ENCODE measurements at regions not wholly inside any gene's neighbourhood (a gene's known extent, or its start where the extent isn't known, plus 50 kb on each side); places are given as distances from the start of the nearest gene placed in this dataset.

DNA sequence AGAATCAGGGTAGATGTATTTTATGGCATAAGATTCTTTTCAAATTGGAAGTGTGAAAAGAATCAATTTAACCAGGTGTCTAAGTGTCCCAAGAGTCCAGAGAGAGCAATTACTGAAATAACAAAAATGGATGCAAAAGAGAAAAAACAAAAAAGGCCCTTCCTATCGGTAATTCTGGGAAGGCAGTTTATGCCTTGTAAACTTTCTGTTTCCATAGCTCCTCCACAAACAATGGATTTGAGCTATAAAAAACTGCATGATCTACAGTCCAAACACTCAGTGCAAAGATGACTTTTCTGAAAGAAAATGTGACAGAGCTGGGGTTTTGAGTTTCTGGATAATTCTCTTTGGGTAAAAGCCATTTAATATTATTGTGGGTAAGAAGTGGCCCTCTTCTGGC is 366.1 kb downstream of the EN1 start:
- DNase-seq (ENCODE audit: low read depth, low spot score), result no peak
- Histone ChIP-seq H3K9ac (ENCODE audit: control insufficient read depth, insufficient read depth, low read length) (no peak overlapping the region), H3K9me3 (replicated peaks; ENCODE audit: control insufficient read depth, insufficient read depth, low read length) (no peaks in the 10 kb centered on the region), H3K27me3 (replicated peaks in 1 of 2; ENCODE audit: control insufficient read depth in 2 of 2, insufficient read depth in 2 of 2, low read length in 1 of 2) (no peaks in the 10 kb centered on the region), H3K79me2 (ENCODE audit: control insufficient read depth, insufficient read depth, low read length) (no peaks in the 10 kb centered on the region), H3K4me2 (ENCODE audit: control insufficient read depth, insufficient read depth) (no peak overlapping the region), H3K4me3 (no peak overlapping the region), H3K4me1 (ENCODE audit: control insufficient read depth, insufficient read depth, low read length) (no peaks in the 10 kb centered on the region), H3K27ac (ENCODE audit: control insufficient read depth, insufficient read depth) (no peak overlapping the region), H2AFZ (ENCODE audit: control insufficient read depth, low read depth, low read length) (no peak overlapping the region), H3K36me3 (ENCODE audit: control insufficient read depth in 2 of 2, insufficient read depth in 2 of 2, low read length in 1 of 2) (no peaks in the 10 kb centered on the region), H4K20me1 (ENCODE audit: control insufficient read depth, insufficient read depth) (no peaks in the 10 kb centered on the region)
- CTCF ChIA-PET, result interaction anchor here (1.6 kb wide), 1 partner anchor 12 kb away, joined by 6 read pairs; no protein-coding TSS in a partner anchor
- RAD21 ChIA-PET (ENCODE audit: unreplicated experiment), result no interaction called here
- 94% methylated on average over 1 of the region's 1 CpG for WGBS (ENCODE audit: insufficient coverage, insufficient replicate concordance, low lambda C conversion rate, missing lambda C conversion rate)
- SMC1A ChIA-PET (ENCODE audit: uncharacterized antibody, unreplicated experiment), result no interaction called here
- in situ Hi-C loops (cut with MboI), result no loop called here
- no TSS peak for BruUV-seq (replicated peaks)
- no peak for FAIRE-seq
- no peak for ATAC-seq
- TF ChIP-seq MEF2A (IDR thresholded peaks at IDR 0.05; ENCODE audit: insufficient read depth, low read depth, low read length), result no peak
- TF ChIP-seq BHLHE40 (IDR thresholded peaks at IDR 0.05; ENCODE audit: borderline replicate concordance in 1 of 2, low read depth in 2 of 2, low read length in 1 of 2), result no peak
- TF ChIP-seq, protein P1, sequence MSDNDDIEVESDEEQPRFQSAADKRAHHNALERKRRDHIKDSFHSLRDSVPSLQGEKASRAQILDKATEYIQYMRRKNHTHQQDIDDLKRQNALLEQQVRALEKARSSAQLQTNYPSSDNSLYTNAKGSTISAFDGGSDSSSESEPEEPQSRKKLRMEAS (IDR thresholded peaks at IDR 0.05; ENCODE audit: low read depth, low read length), result no peak
- no peak for TF ChIP-seq ZNF24 (IDR thresholded peaks at IDR 0.05)
- intact Hi-C loops (cut with micrococcal nuclease; ENCODE audit: unreplicated experiment), result no loop called here
- POLR2A ChIA-PET, result no interaction called here

- CTCF ChIA-PET, result no interaction called here
- no peak for DNase-seq (ENCODE audit: low read depth, low spot score)
- BruUV-seq (replicated peaks), result no TSS peak
- no peak for ATAC-seq
- POLR2A ChIA-PET, result no interaction called here
- SMC1A ChIA-PET (ENCODE audit: uncharacterized antibody, unreplicated experiment), result no interaction called here
- H4K20me1 ChIP-seq (ENCODE audit: control insufficient read depth, insufficient read depth), result no peaks in the 10 kb centered on the region
- in situ Hi-C loops (cut with MboI), result no loop called here
- TF ChIP-seq SP1 (IDR thresholded peaks at IDR 0.05; ENCODE audit: low read depth, low read length) (no peak), ZNF384 (IDR thresholded peaks at IDR 0.05; ENCODE audit: borderline replicate concordance, low read depth, low read length) (no peak), IRF5 (IDR thresholded peaks at IDR 0.05; ENCODE audit: borderline replicate concordance) (no peak), SIX5 (IDR thresholded peaks at IDR 0.05; ENCODE audit: low read depth, low read length, severe bottlenecking) (no peak), SMARCA5 (IDR thresholded peaks at IDR 0.05) (no peak), NKRF (conservative IDR thresholded peaks at IDR 0.05) (no peak), MTA3 (IDR thresholded peaks at IDR 0.05; ENCODE audit: borderline replicate concordance, low read length) (no peak), CEBPB (IDR thresholded peaks at IDR 0.05; ENCODE audit: borderline replicate concordance in 1 of 2, low read depth in 2 of 2, low read length in 2 of 2) (no peak), SMAD1 (IDR thresholded peaks at IDR 0.05; ENCODE audit: low read depth, partially characterized antibody) (no peak), ESRRA (IDR thresholded peaks at IDR 0.05; ENCODE audit: low read length) (no peak), CREM (IDR thresholded peaks at IDR 0.05; ENCODE audit: low read depth) (no peak)
- 19% methylated on average over 5 of the region's 5 CpGs for WGBS (ENCODE audit: insufficient coverage, insufficient replicate concordance, low lambda C conversion rate, missing lambda C conversion rate)
- FAIRE-seq, result no peak
- H3K4me2 ChIP-seq (ENCODE audit: control insufficient read depth, insufficient read depth), result no peak overlapping the region
- RAD21 ChIA-PET (ENCODE audit: unreplicated experiment), result no interaction called here
- no peaks in the 10 kb centered on the region for H3K36me3 ChIP-seq (ENCODE audit: control insufficient read depth in 2 of 2, insufficient read depth in 2 of 2, low read length in 1 of 2)
- intact Hi-C loops (cut with micrococcal nuclease; ENCODE audit: unreplicated experiment), result no loop called here
- H3K9ac ChIP-seq (ENCODE audit: control insufficient read depth, insufficient read depth, low read length), result no peak overlapping the region
- H3K9me3 ChIP-seq (replicated peaks; ENCODE audit: control insufficient read depth, insufficient read depth, low read length), result no peaks in the 10 kb centered on the region
- H3K4me1 ChIP-seq (ENCODE audit: control insufficient read depth, insufficient read depth, low read length), result no peaks in the 10 kb centered on the region
- no peak overlapping the region for H3K4me3 ChIP-seq
- no peak overlapping the region for H2AFZ ChIP-seq (ENCODE audit: control insufficient read depth, low read depth, low read length)
- no peak overlapping the region for H3K27ac ChIP-seq (ENCODE audit: control insufficient read depth, insufficient read depth)
- no peaks in the 10 kb centered on the region for H3K27me3 ChIP-seq (replicated peaks in 1 of 2; ENCODE audit: control insufficient read depth in 2 of 2, insufficient read depth in 2 of 2, low read length in 1 of 2)
- H3K79me2 ChIP-seq (ENCODE audit: control insufficient read depth, insufficient read depth, low read length), result no peaks in the 10 kb centered on the region
Observed at GRCh38 chr2:118479020-118479419, 368.4 kb downstream of the EN1 start.

Data from GM12878 (cell line).